GM21786 (cell line): ENCODE measurements at regions not wholly inside any gene's neighbourhood (a gene's known extent, or its start where the extent isn't known, plus 50 kb on each side); places are given as distances from the start of the nearest gene placed in this dataset.
"Not testable (repeated sequence)": the region's sequence is repeated elsewhere in the genome, so short reads cannot be mapped to it uniquely, and the experiment has no call there.

Source experiments
- ATAC-seq: cut with Tn5 transposase; IDR thresholded peaks from one replicate; pipeline ENCODE4 v1.9.1; 2021; ENCODE audit not compliant: unreplicated experiment

DNA sequence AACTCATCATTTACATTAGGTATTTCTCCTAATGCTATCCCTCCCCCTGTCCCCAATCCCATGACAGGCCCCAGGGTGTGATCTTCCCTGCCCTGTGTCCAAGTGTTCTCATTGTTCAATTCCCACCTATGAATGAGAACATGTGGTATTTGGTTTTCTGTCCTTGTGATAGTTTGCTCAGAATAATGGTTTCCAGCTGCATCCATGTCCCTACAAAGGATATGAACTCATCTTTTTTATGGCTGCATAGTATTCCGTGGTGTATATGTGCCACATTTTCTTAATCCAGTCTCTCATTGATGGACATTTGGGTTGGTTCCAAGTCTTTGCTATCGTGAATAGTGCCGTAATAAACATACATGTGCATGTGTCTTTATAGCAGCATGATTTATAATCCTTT, 113.0 kb upstream of the CHD6 start:
- ATAC-seq, result not testable (repeated sequence)

DNA sequence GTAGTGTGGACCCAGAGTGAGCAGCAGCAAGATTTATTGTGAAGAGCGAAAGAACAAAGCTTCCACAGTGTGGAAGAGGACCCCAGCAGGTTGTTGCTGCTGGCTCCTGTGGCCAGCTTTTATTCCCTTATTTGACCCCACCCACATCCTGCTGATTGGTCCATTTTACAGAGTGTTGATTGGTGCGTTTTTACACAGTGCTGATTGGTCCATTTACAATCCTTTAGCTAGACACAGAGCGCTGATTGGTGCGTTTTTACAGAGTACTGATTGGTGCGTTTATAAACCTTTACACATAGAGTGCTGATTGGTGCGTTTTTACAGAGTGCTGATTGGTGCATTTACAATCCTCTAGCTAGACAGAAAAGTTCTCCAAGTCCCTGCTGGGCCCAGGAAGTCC, 109.5 kb upstream of the CHD6 start:
- not testable (repeated sequence) for ATAC-seq

DNA sequence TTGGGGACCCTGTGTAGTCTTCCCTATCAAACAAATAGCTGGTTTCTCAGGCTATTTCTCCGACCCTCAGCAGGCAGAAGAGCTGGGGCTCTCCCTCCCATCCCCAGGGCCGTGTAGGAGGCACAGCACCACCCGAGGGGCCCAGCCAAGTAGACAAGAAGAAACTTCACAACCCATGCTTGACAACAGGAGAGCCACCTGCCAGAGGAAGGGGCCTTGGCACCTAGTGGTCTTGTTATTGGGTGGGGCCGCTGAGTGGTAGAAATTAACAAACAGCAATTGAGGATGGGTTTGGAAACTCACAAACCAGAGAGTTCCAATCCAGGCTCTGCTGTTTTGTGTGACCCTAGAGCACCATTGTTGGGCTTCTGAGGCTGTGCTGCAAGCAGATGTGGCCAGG, 108.5 kb upstream of the CHD6 start:
- no peak for ATAC-seq

- no peak for ATAC-seq
Observed at GRCh38 chr20:41719151-41719550, 101.0 kb upstream of the CHD6 start.

- ATAC-seq, result no peak
Observed at GRCh38 chr20:41717483-41717882, 99.3 kb upstream of the CHD6 start.

DNA sequence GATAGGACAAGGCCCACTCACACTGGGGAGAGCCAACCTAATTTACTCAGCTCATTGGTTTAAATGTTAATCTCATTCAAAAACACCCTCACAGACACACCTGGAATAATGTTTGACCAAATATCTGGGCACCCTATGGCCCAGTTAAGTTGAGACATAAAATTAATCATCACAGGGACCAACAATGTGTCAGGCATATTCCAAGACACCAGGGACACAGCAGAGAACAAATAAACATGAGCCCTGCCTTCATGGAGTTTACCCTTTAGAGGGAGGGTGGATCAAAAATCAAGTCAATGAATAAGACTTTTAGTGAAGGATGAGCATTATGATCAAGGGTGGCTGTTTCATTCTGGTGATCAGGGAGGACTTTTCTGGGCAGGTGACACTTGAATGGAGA, 98.7 kb upstream of the CHD6 start:
- no peak for ATAC-seq

DNA sequence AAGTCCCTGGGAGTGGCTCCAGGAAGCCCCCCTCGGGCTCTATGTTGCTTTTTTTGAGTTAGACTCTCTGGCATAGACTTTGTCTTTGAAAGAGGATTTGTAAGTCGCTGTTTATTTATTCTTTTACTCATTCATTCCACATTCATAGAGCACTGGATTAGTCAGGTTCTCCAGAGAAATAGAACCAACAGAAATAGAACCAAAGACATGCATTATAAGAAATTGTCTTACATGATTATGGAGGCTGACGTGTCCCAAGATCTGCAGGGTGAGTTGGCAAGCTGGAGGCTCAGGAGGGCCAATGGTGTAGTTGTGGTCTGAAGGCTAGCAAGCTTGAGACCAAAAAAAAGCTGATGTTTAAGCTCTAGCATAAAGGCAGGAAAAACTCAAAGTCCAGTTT, 98.3 kb upstream of the CHD6 start:
- ATAC-seq, result no peak

DNA sequence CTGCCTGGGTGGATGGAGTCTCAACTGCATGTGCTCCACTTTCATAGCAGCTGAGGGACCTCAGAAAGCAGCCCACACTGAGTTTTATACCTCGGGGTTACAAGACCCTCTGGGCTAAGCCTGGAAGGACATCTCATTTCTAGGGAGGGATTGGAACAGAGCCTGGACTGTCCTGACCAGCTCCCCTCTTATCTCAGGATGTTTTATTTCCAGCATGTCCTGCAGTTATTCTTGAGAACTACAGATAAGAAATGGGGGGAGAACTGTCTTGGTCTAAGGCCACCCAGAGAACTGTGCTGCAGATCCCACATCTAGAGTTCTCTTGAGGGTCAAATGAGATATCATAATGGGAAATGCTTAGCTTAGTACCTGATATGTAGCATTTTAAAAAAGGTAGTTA, 97.3 kb upstream of the CHD6 start:
- no peak for ATAC-seq

DNA sequence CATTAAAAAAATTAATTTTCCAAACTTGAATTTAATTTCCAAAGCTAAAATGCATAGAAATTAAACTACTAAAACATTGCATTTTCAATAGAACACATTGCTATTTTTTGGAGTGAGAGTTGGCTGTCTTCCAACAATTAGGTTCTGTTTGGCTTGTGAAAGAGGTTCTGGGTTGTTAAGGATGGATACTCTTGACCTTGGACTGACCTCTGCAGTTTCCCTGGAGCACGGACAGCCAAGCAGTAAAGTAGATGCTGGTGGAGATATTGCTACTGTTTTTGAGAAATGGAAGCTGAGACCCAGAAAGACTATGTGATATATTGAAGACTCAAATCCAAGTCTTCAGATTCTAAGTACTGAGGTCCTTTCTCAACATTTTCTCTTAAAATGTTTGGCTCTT, 95.9 kb upstream of the CHD6 start:
- ATAC-seq, result no peak

DNA sequence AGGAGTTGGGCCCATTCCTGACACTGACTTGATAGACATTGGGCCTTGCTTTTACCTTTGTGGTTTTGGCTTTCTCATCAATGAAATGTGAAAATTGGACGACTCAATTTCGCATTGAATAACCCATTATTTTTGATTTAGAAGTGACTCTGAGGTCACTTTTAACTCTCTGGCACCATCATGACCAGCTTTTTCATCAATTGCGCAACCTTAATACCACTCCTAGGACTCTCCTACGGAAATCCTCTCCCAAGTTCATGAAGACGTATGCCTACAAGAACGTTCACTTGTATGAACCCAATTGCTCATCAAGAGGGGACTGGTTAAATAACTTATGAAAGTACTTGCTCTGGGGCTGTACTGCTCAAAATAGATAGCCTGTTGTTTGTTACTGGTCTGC, 86.7 kb upstream of the CHD6 start:
- no peak for ATAC-seq

DNA sequence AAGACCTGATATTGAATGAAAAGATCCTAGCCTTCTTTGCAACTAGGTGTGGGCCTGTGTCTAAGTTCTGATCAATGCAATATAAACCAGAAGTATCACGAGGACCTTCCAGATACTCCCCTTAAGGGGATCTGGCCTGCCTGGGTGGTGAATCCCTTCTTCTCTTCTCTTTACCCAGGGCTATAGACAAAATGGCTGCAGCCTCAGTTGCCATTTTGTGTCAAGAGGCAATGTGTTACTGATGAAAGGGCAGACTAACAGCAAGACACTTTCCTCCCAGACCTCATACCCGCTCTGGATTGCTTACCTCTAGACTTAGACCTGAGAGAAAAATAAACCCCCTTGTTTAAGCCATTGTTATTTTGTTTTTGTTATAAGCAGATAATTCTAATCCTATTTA, 84.5 kb upstream of the CHD6 start:
- no peak for ATAC-seq

- no peak for ATAC-seq
Observed at GRCh38 chr20:41701588-41702348, 83.6 kb upstream of the CHD6 start.

DNA sequence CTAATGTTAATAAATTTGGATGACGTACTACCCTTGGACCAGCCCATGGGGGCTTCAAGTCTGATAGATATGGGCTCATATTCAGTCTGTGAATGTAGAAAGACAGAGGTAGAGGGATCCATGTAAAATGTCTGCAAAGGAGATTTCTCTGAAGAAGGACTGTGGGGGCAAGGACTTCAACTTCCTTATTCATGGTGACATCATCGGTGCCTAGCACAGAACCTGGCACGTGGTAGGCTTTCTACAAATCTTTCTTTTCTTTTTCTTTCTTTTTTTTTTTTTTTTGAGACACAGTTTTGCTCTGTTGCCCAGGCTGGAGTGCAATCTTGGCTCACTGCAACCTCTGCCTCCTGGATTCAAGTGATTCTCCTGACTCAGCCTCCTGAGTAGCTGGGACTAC, 81.5 kb upstream of the CHD6 start:
- ATAC-seq, result not testable (repeated sequence)

DNA sequence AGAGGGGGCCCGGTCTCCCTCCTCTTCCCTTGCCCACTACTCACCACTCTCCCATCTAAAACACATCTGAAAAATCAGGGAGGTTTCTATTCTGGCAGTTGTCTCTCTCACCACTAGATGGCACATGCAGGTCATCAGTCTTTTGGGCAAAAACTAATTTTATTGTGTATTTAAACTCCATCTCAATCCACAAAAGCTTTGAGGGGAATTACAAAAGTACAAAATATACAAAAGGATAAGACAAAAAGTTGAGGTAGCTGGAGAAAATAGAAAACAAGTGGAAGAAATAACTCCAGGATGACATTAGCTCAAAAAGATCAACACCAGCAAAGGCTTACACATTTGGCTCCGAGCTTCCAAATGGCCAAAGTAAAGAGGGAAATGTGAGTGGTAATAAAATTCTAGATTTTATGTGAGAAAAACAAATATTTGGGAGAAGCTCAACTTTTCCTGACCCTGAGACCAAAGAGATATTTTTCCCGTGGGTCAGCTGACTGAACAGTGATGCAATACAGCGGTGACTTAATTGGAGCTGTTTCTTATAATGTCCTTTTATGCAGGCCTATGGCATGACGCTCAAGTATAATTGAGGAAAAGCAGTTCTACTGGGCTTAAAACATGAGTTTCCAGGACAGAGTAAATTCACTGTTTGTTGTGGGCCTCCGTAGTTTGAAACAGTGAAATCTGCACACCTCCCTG, 79.8 kb upstream of the CHD6 start:
- no peak for ATAC-seq

DNA sequence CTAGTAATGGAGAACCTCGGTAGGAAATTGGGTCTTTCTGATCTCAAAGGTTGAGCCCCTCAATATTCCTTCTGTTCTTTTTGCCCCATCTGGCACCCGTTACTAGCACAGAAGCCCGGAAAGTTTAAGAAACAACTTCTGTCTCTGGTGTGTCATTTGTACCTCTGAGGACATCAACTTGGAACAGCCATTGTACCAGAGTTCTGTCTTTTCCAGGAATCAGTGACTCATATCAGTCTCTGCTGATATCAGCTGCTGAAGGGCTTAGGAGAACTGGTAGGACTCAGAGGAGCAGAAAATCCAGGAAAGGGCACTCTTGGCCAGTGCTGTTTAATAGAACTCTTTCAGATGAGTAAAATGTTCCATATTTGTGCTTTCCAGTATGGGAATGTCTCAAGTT, 78.3 kb upstream of the CHD6 start:
- no peak for ATAC-seq

DNA sequence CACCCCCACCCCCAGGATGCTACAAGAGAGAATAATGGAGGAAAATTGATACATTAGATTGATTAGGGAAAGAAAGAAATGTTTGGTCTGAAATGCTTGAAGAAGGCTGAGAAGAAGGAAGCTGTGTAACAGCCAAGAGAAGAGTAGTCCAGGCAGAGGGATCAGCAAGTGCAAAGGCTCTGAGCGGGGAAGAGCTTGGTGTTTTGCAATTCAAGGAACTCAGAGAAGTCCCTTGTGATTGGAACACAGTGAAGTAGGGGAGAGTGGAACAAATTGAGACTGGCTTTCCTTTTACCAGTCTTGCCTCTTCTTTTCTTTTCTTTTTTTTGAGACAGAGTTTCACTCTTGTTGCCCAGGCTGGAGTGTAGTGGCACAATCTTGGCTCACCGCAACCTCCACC, 76.6 kb upstream of the CHD6 start:
- no peak for ATAC-seq

- ATAC-seq, result peak; percentile 81
Observed at GRCh38 chr20:41693136-41693979, 75.2 kb upstream of the CHD6 start.

GRCh38 chr20:41692479-41693135, 74.4 kb upstream of the CHD6 start:
- ATAC-seq, result peak; percentile 45

- ATAC-seq, result no peak
Observed at GRCh38 chr20:41691443-41691842, 73.3 kb upstream of the CHD6 start.

GRCh38 chr20:41690702-41691101, 72.5 kb upstream of the CHD6 start:
- ATAC-seq, result no peak

GRCh38 chr20:41686961-41687360, 68.8 kb upstream of the CHD6 start:
- ATAC-seq, result no peak
